DMS53 (cell line): ENCODE measurements at regions not wholly inside any gene's neighbourhood (a gene's known extent, or its start where the extent isn't known, plus 50 kb on each side); places are given as distances from the start of the nearest gene placed in this dataset.

ENCODE experiments used
- DNase-seq: peaks from one replicate; lab custom pipeline; 2025; lab: John Stamatoyannopoulos, UW

DNA sequence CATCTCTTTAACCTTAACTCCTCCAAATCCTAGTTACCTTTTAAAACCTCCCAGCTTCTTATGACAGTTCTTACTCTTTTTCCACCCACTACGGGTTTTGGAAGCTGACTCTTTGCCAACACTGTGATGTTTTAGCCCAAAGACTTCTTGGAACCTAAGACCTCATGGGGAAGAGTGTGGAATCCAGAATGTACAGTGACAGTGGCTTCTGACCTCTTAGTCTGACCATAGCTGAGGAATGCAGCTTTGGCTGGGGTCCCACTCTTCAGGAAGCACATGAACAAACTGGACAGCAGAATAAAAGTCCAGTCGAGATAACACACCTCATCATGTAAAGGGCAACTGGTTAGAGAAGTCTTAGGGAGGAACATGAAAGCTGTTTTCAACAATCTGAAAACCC, 161.1 kb upstream of the PKDCC start:
- DNase-seq, result no peak

DNA sequence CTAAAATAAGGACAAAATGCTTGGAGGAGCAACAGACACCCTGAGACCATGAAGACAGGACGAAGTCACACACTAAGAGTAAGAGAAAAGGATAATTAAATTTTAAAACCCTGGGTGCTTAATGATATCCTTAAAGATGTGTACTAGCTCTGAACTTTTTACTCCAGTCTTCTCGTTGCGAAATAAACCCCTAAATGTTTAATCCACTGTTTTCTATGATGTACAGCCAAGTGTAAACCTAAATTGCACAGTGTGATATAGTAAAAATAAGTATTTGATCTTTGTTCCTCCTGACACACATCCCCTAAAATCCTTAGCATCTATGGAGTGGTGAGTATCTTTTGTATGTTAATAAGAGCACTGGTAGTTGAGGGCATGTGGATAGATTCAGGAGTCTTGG, 157.5 kb upstream of the PKDCC start:
- no peak for DNase-seq

DNA sequence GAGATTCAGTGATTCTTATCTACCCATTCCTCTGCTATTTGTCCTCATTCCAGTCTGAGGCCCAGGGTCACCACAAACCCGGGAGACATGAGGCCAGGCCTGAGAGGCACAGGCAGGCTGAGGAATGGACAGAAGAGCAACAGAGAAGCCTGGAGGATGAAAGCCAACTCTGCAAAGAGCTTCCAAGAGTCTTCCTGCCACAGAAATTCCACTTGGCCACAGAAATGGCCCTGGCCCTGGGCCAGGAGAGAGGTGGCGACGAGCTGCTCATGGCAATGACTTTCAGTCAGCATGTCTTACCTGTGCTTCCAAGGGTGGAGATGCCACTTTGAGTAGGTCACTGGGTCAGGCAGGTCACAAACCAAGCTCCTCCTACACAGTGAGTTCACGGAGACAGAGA, 155.3 kb upstream of the PKDCC start:
- DNase-seq, result no peak

DNA sequence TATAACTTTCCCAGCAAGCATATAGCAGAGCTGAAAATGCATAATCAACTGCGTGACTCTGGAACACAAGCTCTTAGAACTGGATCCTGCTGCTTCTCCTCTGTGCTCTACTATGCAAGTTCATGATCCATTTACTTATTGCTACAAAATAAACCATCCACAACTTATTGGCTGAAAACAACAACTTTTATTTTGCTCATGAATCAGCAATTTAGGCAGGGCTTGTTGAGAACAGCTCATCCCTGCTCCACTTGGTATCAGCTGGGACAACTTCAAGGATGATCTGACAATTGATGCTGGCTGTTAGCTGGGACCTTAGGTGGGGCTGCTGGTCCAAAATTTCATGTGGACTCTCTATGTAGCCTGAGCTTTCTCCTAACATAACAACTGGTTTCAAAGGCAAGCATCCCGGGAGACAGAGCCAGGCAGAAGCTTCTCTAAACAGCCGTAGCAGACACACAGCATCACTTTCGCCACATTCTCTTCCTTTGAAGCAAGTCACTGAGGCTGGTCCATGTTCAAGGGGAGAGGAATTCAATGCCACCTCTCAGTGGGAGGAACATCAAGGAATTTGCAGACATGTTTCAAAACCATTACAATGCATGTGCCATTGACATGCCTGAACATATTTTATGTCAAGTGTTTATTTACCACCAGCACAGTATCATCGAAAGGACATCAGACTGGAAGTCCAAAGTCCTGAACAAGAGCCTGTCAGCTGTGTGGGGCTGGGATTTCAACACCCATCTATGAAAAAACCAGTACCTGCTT, 153.1 kb upstream of the PKDCC start:
- DNase-seq, result peak; percentile 78

DNA sequence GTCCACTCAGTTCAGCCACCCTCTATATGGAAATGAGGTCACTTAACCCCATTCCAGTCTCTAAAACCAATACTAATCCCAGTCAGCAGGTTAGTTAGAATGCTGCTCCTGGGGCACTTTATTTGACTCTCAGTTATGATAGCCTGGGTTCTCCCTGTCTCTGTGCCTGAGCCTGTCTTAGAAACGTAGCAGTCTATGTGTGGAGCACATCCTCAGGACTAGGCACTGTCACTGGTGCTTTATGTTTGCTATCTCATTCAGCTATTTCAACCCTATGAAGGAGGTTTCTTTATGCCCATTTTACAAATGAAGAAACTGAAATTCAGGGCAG, 152.5 kb upstream of the PKDCC start:
- no peak for DNase-seq

GRCh38 chr2:41896186-41896846, 151.5 kb upstream of the PKDCC start:
- no peak for DNase-seq

DNA sequence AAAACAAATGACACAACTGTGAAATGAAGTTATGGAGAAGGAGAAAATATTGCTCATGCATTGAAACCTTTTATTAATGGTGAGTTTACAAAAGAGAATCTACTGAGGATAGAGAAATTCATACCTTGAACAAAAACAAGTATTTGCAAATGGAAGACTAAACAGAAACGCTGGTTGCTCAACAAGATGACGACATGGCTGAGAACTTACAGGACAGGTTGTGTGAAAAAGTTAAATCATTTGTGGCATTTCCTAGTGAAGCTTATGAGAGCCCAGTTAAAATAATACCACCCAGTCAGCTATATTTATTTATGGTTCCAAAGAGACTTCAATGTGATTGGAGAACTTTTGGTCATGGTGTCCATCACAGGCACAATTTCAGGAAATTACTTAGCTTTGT, 148.6 kb upstream of the PKDCC start:
- DNase-seq, result peak; percentile 3

GRCh38 chr2:41900101-41900577, 147.7 kb upstream of the PKDCC start:
- no peak for DNase-seq

- DNase-seq, result no peak
Measured at GRCh38 chr2:41902897-41903296, 144.9 kb upstream of the PKDCC start.

GRCh38 chr2:41903474-41904135, 144.2 kb upstream of the PKDCC start:
- no peak for DNase-seq

DNA sequence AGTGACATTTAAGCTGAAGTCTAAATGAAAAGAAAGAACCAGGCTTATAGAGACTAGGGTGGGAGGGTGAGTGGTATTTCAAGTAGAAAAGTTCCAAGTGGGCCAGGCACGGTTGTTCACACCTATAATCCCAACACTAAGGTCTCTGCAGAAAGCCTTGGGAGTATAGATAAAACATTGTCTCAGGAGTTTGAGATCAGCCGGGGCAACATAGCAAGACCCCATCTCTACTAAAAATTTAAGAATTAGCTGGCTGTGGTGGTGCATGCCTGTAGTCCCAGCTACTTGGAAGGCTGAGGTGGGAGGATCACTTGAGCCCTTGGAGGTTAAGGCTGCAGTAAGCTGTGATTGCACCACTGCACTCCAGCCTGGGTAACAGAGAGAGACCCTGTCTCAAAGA, 143.4 kb upstream of the PKDCC start:
- no peak for DNase-seq

DNA sequence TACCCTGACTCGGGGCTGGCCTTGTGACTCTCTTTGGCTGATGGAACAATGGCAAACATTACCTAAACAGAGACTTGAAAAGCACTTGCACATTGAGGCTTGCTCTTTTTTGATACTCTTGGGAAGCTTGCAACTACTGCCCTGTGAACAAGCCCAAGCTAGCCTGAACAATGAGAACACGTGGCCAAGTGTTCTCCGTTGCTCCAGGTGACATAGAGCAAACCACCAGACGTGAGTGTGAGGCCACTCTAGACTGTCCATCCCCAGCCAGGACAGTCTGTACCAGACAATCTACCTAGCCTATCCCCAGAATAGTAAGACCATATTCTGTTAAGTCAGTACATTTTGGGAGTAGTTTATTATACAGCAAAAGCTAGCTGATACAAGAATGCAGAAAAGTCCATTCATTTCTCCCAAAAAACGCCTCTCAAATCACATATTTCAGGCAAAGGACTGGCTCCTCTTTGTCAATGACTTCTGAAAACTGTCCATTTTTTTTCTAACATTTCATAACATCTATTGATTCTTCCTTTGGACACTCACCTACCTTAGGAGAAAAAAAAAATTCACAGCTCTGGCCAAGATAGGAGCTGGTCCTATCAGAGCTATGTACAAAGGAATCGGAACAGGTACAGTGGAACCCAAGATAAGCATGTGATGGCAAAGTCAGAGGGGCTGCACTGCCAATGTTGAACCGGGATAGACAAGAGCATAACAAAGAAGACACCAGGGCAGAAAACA, 142.1 kb upstream of the PKDCC start:
- DNase-seq, result no peak

GRCh38 chr2:41906338-41906725, 141.5 kb upstream of the PKDCC start:
- DNase-seq, result no peak

DNA sequence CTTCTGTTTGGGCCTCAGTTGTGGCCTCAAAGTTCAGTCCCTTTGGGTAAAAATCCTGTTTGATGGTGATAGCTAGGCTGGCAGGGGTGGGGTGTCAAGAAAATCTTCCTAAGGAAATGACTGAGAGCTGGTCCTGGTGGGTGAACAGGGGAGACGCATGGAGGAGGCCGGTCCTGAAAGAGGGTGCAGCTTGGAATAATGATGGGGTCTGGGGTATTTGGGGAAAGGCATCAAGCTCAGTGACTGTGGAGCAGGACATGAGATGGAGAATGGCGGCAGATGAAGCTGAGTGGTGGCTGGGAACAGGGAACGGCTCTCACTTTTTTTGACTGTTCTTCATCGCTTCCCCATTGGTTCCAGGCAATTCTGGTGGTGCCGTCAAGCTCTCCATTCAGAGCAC, 140.7 kb upstream of the PKDCC start:
- no peak for DNase-seq

GRCh38 chr2:41907771-41908207, 140.0 kb upstream of the PKDCC start:
- no peak for DNase-seq

DNA sequence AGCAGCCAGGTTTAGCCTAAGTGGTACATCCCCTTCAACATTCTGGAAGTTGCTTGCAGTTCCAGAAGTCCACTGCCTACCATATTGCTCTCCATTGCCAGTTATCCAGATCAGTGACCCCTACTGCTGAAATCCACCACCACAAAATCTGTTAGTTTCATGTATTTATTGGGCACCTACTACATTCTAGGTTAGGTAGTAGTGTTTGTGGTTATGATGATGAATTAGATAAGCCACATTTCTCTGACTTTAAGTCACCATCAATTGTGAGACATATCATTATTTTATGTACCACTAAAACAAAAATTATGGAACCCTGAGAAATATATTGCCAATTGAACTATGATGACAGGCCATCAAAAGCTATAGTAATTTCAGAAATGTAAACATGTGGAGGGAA, 139.5 kb upstream of the PKDCC start:
- DNase-seq, result no peak

GRCh38 chr2:41909584-41909983, 138.2 kb upstream of the PKDCC start:
- DNase-seq, result no peak

- peak; percentile 8 for DNase-seq
Measured at GRCh38 chr2:41910126-41910525, 137.7 kb upstream of the PKDCC start.

- DNase-seq, result no peak
Measured at GRCh38 chr2:41911033-41911432, 136.8 kb upstream of the PKDCC start.

DNA sequence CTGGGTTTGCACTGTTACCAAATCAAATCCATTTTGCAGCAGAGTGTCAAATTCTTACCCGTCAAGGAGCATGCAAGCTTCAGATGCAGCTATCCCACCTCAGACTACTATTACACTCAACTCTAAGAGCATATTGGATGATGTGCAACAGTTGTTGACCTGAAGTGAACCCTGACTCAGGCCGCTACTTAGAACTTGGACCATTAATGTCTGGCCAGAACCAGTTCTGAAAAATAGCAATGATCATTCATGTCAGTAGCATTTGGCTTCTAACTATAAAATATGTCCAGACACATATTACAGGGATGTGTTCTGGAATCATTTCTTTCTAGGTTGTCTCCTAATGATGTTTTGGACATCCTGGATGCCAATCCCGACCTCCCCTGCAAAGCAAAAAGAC, 135.5 kb upstream of the PKDCC start:
- DNase-seq, result no peak

DNA sequence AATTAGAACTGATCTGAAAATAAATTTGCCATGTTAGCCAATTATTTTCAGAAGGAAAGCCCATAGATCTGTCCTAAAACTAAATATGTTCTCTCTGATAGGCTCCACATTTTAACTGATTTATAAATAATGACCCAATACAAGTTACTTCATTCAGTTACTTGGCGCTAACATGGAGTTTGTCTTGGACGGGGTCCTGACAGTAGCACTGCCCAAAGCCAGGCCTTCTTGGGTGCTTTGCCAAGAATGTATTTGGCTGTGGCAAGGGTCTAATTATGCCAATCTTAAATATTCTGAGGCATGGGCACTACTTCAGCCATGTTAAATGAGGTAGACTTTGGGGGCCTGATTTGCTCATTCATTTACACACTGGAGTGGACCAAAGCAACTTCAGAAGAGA, 135.0 kb upstream of the PKDCC start:
- DNase-seq, result no peak

DNA sequence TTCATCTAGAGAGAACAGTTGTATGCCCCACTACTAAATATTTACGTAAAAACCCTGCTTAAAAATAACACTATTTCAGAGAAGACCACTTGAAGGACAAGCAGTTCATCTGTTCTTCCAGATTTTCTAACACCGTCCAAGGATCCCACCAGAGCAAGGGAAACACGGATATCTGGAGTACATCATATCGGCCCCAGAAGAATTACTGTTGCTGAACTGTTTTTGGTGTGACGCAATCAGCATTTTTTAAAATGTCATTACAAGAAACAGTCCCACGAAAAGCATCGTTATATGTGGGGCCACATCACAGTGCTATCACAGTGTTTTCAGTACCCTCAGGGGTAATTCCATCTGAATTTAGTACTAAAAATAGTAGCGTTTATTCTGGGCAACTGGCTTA, 134.5 kb upstream of the PKDCC start:
- DNase-seq, result no peak
